ENCODE measurements at regions not wholly inside any gene's neighbourhood (a gene's known extent, or its start where the extent isn't known, plus 50 kb on each side); places are given as distances from the start of the nearest gene placed in this dataset.
"Not testable (repeated sequence)": the region's sequence is repeated elsewhere in the genome, so short reads cannot be mapped to it uniquely, and the experiment has no call there.

- Histone ChIP-seq H3K4me1 (ENCODE audit: insufficient read depth) (no peaks in the 10 kb centered on the region), H3K4me2 (no peak overlapping the region), H3K27ac (no peak overlapping the region), H2AFZ (no peak overlapping the region), H3K9me3 (ENCODE audit: low read depth) (peaks cover 4% of the 10 kb centered on the region), H3K9me2 (replicated peaks; ENCODE audit: insufficient read depth) (no peaks in the 10 kb centered on the region), H3K36me3 (replicated peaks; ENCODE audit: insufficient read depth, low read depth) (no peaks in the 10 kb centered on the region), H3K27me3 (no peaks in the 10 kb centered on the region), H4K20me1 (ENCODE audit: insufficient read depth, poor library complexity, severe bottlenecking) (no peaks in the 10 kb centered on the region), H3K79me2 (no peaks in the 10 kb centered on the region), H3K4me3 (no peak overlapping the region)
- no peak for DNase-seq (ENCODE audit: low spot score)
- no peak for TF ChIP-seq EZH2phosphoT487 (IDR thresholded peaks at IDR 0.05; ENCODE audit: low read depth, severe bottlenecking, unreplicated experiment)
- 94% methylated on average over 3 of the region's 3 CpGs for WGBS (ENCODE audit: low lambda C conversion rate, missing lambda C conversion rate)
Measured at GRCh38 chr15:44873103-44873502, 83.4 kb upstream of the TERB2 start.

- no peak overlapping the region for H3K4me2 ChIP-seq
- no peaks in the 10 kb centered on the region for H3K4me1 ChIP-seq (ENCODE audit: insufficient read depth)
- H3K27me3 ChIP-seq, result no peaks in the 10 kb centered on the region
- no peaks in the 10 kb centered on the region for H4K20me1 ChIP-seq (ENCODE audit: insufficient read depth, poor library complexity, severe bottlenecking)
- 88% methylated on average over 3 of the region's 3 CpGs for whole genome bisulfite sequencing (ENCODE audit: low lambda C conversion rate, missing lambda C conversion rate)
- H3K79me2 ChIP-seq, result no peaks in the 10 kb centered on the region
- H3K9me2 ChIP-seq (replicated peaks; ENCODE audit: insufficient read depth), result no peaks in the 10 kb centered on the region
- TF ChIP-seq, protein P1, sequence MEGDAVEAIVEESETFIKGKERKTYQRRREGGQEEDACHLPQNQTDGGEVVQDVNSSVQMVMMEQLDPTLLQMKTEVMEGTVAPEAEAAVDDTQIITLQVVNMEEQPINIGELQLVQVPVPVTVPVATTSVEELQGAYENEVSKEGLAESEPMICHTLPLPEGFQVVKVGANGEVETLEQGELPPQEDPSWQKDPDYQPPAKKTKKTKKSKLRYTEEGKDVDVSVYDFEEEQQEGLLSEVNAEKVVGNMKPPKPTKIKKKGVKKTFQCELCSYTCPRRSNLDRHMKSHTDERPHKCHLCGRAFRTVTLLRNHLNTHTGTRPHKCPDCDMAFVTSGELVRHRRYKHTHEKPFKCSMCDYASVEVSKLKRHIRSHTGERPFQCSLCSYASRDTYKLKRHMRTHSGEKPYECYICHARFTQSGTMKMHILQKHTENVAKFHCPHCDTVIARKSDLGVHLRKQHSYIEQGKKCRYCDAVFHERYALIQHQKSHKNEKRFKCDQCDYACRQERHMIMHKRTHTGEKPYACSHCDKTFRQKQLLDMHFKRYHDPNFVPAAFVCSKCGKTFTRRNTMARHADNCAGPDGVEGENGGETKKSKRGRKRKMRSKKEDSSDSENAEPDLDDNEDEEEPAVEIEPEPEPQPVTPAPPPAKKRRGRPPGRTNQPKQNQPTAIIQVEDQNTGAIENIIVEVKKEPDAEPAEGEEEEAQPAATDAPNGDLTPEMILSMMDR (IDR thresholded peaks at IDR 0.05; ENCODE audit: poor library complexity), result no peak
- TF ChIP-seq EZH2 (IDR thresholded peaks at IDR 0.05; ENCODE audit: borderline replicate concordance), result no peak
- no peak for TF ChIP-seq EZH2phosphoT487 (IDR thresholded peaks at IDR 0.05; ENCODE audit: low read depth, severe bottlenecking, unreplicated experiment)
- peaks cover 10% of the 10 kb centered on the region for H3K9me3 ChIP-seq (ENCODE audit: low read depth)
- no peak for DNase-seq (ENCODE audit: low spot score)
- H3K4me3 ChIP-seq, result no peak overlapping the region
- H3K27ac ChIP-seq, result no peak overlapping the region
- no peak overlapping the region for H2AFZ ChIP-seq
- peaks cover 5% of the 10 kb centered on the region for H3K36me3 ChIP-seq (replicated peaks; ENCODE audit: insufficient read depth, low read depth)
Measured at GRCh38 chr15:44879066-44879465, 77.4 kb upstream of the TERB2 start.

- H4K20me1 ChIP-seq (ENCODE audit: insufficient read depth, poor library complexity, severe bottlenecking), result no peaks in the 10 kb centered on the region
- H3K4me3 ChIP-seq, result no peak overlapping the region
- no peak for DNase-seq (ENCODE audit: low spot score)
- H3K27ac ChIP-seq, result no peak overlapping the region
- no peaks in the 10 kb centered on the region for H3K27me3 ChIP-seq
- no peak overlapping the region for H2AFZ ChIP-seq
- no peaks in the 10 kb centered on the region for H3K9me2 ChIP-seq (replicated peaks; ENCODE audit: insufficient read depth)
- H3K4me1 ChIP-seq (ENCODE audit: insufficient read depth), result no peaks in the 10 kb centered on the region
- H3K79me2 ChIP-seq, result no peaks in the 10 kb centered on the region
- peaks cover 5% of the 10 kb centered on the region for H3K36me3 ChIP-seq (replicated peaks; ENCODE audit: insufficient read depth, low read depth)
- peaks cover 10% of the 10 kb centered on the region for H3K9me3 ChIP-seq (ENCODE audit: low read depth)
- no peak overlapping the region for H3K4me2 ChIP-seq
- 89% methylated on average over 5 of the region's 5 CpGs for WGBS (ENCODE audit: low lambda C conversion rate, missing lambda C conversion rate)
- TF ChIP-seq, protein P1 (IDR thresholded peaks at IDR 0.05; ENCODE audit: poor library complexity), result no peak
- TF ChIP-seq EZH2 (IDR thresholded peaks at IDR 0.05; ENCODE audit: borderline replicate concordance) (no peak), EZH2phosphoT487 (IDR thresholded peaks at IDR 0.05; ENCODE audit: low read depth, severe bottlenecking, unreplicated experiment) (no peak)
Measured at GRCh38 chr15:44882499-44882968, 74.0 kb upstream of the TERB2 start.

GRCh38 chr15:44883199-44883877 is 73.1 kb upstream of the TERB2 start:
- TF ChIP-seq EZH2 (IDR thresholded peaks at IDR 0.05; ENCODE audit: borderline replicate concordance) (no peak), EZH2phosphoT487 (IDR thresholded peaks at IDR 0.05; ENCODE audit: low read depth, severe bottlenecking, unreplicated experiment) (no peak)
- TF ChIP-seq, protein P1 (IDR thresholded peaks at IDR 0.05; ENCODE audit: poor library complexity), result no peak
- Histone ChIP-seq H3K9me2 (replicated peaks; ENCODE audit: insufficient read depth) (no peaks in the 10 kb centered on the region), H3K27me3 (no peaks in the 10 kb centered on the region), H3K9me3 (ENCODE audit: low read depth) (peaks cover 4% of the 10 kb centered on the region), H3K36me3 (replicated peaks; ENCODE audit: insufficient read depth, low read depth) (peaks cover 5% of the 10 kb centered on the region), H3K27ac (no peak overlapping the region), H3K4me2 (no peak overlapping the region), H4K20me1 (ENCODE audit: insufficient read depth, poor library complexity, severe bottlenecking) (no peaks in the 10 kb centered on the region), H3K4me3 (no peak overlapping the region), H3K4me1 (ENCODE audit: insufficient read depth) (no peaks in the 10 kb centered on the region), H2AFZ (no peak overlapping the region), H3K79me2 (no peaks in the 10 kb centered on the region)
- 92% methylated on average over 5 of the region's 5 CpGs for WGBS (ENCODE audit: low lambda C conversion rate, missing lambda C conversion rate)
- no peak for DNase-seq (ENCODE audit: low spot score)

- H3K9me2 ChIP-seq (replicated peaks; ENCODE audit: insufficient read depth); H3K9me3 ChIP-seq (ENCODE audit: low read depth); H3K79me2 ChIP-seq; H3K36me3 ChIP-seq (replicated peaks; ENCODE audit: insufficient read depth, low read depth); H3K27ac ChIP-seq; H3K4me2 ChIP-seq; H3K4me3 ChIP-seq; H3K4me1 ChIP-seq (ENCODE audit: insufficient read depth); H2AFZ ChIP-seq; H4K20me1 ChIP-seq (ENCODE audit: insufficient read depth, poor library complexity, severe bottlenecking); H3K27me3 ChIP-seq; DNase-seq (ENCODE audit: low spot score): not testable (repeated sequence)
- WGBS (ENCODE audit: low lambda C conversion rate, missing lambda C conversion rate), result 83% methylated on average over 3 of the region's 4 CpGs
Measured at GRCh38 chr15:44898890-44899651, 57.4 kb upstream of the TERB2 start.
